Ascending aorta (tissue), 2 donors: ENCODE measurements at regions not wholly inside any gene's neighbourhood (a gene's known extent, or its start where the extent isn't known, plus 50 kb on each side); places are given as distances from the start of the nearest gene placed in this dataset.

ENCODE experiments used
- DNase-seq, 2 donors: peaks; one replicate each; pipeline ENCODE4 v3.0.0-alpha.2; 2019; ENCODE audit warnings: low spot score in 2 of 2
- H3K27ac ChIP-seq, 2 donors: fragments of 200-600 bp; sonication (generic); one replicate each; pipeline ENCODE4 v1.5.1; 2016 to 2017; ENCODE audit warnings: mild to moderate bottlenecking in 1 of 2
- H3K27me3 ChIP-seq: fragments of 200-600 bp; sonication (generic); one replicate; pipeline ENCODE4 v1.5.1; 2017
- H3K36me3 ChIP-seq, 2 donors: fragments of 200-600 bp; sonication (generic); one replicate each; pipeline ENCODE4 v1.5.1; 2016
- H3K4me1 ChIP-seq, 2 donors: fragments of 200-600 bp; sonication (generic); one replicate each; pipeline ENCODE4 v1.5.1; 2016 to 2017; ENCODE audit warnings: mild to moderate bottlenecking in 1 of 2
- H3K4me3 ChIP-seq, 2 donors: fragments of 200-600 bp; sonication (generic); one replicate each; pipeline ENCODE4 v1.5.1; 2016 to 2017; ENCODE audit warnings: mild to moderate bottlenecking in 1 of 2
- H3K9me3 ChIP-seq, 2 donors: fragments of 200-600 bp; sonication (generic); one replicate each; pipeline ENCODE4 v1.5.1; 2016
- intact Hi-C: fragments of 100-400 bp; cut with DNase I; formaldehyde crosslinking; loops from one replicate; pipeline ENCODE4 v1.15.1; 2023
- TF ChIP-seq, protein P1 (sequence below), 3 experiments: fragments of 200-600 bp in 2 of 3; fragments of 450-650 bp in 1 of 3; sonication (generic) in 2 of 3; IDR thresholded peaks; one replicate each; pipeline ENCODE4 v1.5.1; 2016 to 2019; ENCODE audit warnings: antibody characterized with exemption in 3 of 3, mild to moderate bottlenecking in 1 of 3, moderate library complexity in 1 of 3

DNA sequence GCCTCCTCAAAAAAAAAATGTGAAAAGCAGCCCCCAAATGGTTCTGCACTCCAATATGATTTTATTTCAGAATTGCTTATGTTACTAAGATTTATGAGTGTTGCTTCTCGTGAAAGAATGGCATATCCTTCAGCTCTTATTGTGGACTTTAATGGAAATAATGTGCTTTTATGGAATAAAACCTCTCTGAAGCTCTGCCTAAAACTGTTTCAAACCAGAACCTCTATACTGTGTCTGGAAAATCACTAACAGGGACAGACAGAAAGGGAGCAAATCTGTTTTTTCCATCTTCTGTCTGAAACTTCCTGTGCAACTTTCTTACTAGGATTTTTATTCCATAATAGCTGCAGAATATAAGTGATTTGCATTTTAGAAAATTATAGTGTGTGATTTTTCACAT, 493.1 kb downstream of the ANKRD50 start:
- H3K36me3 ChIP-seq = no peaks in the 10 kb centered on the region
- intact Hi-C loops = no loop called here
- no peaks in the 10 kb centered on the region for H3K27me3 ChIP-seq
- no peaks in the 10 kb centered on the region for H3K4me1 ChIP-seq
- no peak for DNase-seq
- H3K27ac ChIP-seq = no peak overlapping the region
- H3K4me3 ChIP-seq = no peak overlapping the region
- H3K9me3 ChIP-seq = no peaks in the 10 kb centered on the region
- TF ChIP-seq, protein P1, sequence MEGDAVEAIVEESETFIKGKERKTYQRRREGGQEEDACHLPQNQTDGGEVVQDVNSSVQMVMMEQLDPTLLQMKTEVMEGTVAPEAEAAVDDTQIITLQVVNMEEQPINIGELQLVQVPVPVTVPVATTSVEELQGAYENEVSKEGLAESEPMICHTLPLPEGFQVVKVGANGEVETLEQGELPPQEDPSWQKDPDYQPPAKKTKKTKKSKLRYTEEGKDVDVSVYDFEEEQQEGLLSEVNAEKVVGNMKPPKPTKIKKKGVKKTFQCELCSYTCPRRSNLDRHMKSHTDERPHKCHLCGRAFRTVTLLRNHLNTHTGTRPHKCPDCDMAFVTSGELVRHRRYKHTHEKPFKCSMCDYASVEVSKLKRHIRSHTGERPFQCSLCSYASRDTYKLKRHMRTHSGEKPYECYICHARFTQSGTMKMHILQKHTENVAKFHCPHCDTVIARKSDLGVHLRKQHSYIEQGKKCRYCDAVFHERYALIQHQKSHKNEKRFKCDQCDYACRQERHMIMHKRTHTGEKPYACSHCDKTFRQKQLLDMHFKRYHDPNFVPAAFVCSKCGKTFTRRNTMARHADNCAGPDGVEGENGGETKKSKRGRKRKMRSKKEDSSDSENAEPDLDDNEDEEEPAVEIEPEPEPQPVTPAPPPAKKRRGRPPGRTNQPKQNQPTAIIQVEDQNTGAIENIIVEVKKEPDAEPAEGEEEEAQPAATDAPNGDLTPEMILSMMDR (IDR thresholded peaks at IDR 0.05) = no peak

DNA sequence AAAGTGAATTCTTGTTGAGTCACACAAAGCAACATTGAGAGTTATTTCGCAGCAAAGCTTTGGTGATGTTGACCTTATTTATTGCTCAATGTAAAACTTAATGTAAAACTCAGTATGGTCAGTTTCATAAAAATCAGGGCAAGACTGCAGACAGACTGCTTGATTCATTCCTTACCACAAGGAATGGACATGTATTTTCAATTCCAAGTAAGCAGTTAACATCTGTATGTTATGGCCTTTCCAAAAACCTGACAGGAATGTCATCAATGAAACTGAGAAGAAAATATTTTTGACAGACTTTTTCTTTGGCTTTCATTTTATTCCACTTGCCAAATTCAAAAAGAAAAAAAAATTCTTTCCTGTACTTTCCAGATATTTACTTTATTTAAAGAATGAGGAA, 488.3 kb downstream of the ANKRD50 start:
- Histone ChIP-seq H3K9me3 (peaks cover 0 to 10% of the 10 kb centered on the region in 2 donors), H3K4me3 (no peak overlapping the region), H3K27ac (no peak overlapping the region), H3K36me3 (no peaks in the 10 kb centered on the region), H3K4me1 (no peaks in the 10 kb centered on the region), H3K27me3 (no peaks in the 10 kb centered on the region)
- DNase-seq = no peak
- intact Hi-C loops = no loop called here
- TF ChIP-seq, protein P1 (IDR thresholded peaks at IDR 0.05) = no peak

DNA sequence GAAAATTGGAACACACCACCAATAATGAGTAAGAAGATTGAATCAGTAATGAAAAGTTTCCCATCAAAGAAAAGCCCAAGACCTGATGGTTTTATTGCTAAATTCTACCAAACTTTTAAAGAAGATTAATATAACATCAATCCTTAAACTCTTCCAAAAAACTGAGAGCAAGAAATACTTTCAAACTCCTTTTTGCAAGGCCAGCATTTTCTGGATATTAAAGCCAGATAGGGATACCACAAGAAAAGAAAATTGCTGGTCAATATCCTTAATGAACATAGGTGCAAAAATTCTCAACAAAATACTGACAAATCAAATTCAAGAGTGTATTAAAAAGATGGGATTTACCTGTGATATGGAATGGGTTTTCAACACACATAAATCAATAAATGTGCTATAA, 484.6 kb downstream of the ANKRD50 start:
- DNase-seq = no peak
- H3K27ac ChIP-seq = no peak overlapping the region
- H3K9me3 ChIP-seq = peaks cover 0 to 10% of the 10 kb centered on the region in 2 donors
- TF ChIP-seq, protein P1 (IDR thresholded peaks at IDR 0.05) = no peak
- no peaks in the 10 kb centered on the region for H3K27me3 ChIP-seq
- intact Hi-C loops = no loop called here
- no peak overlapping the region for H3K4me3 ChIP-seq
- no peaks in the 10 kb centered on the region for H3K4me1 ChIP-seq
- no peaks in the 10 kb centered on the region for H3K36me3 ChIP-seq

DNA sequence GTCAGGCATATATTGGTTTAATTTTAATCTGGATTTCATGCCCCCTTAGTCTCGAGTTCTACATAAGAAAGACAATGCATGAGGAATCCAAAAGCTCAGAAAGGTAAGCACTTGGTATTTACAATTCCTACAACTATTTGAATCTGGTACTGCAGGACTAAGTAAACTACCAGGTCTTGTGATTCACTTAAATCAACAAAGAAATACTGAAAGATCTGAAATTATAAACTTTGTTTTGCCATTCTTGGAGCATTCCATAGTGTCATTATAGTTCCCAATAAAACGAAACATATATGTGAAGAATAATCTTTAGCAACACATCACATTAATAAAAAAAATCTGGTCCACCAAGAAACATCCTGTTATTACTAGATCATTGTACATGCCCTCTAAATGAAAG, 482.3 kb downstream of the ANKRD50 start:
- DNase-seq = no peak
- Histone ChIP-seq H3K4me1 (no peaks in the 10 kb centered on the region), H3K36me3 (no peaks in the 10 kb centered on the region), H3K4me3 (no peak overlapping the region), H3K27ac (no peak overlapping the region), H3K27me3 (no peaks in the 10 kb centered on the region), H3K9me3 (peaks cover 0 to 9% of the 10 kb centered on the region in 2 donors)
- intact Hi-C loops = no loop called here
- TF ChIP-seq, protein P1 (IDR thresholded peaks at IDR 0.05) = no peak

DNA sequence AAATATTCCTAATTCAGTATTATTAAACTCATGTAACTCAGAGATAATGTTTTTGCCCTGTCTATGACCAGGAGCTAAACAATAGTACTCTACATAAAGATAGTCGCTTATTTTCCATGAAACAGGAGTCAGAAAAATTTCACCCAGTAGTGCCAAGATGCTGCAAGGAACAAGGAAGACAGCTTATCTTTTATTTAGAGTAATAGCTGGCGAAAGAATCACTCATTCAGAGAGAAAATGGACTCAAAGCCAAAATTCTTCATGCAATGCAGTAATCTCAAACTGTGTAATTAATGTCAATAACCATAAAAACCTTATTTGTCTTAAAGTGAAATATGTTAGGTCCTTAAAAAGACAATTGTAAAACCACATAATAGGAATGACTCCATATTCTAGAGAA, 477.8 kb downstream of the ANKRD50 start:
- DNase-seq = no peak
- Histone ChIP-seq H3K4me3 (no peak overlapping the region), H3K9me3 (peaks cover 0 to under 1% of the 10 kb centered on the region in 2 donors), H3K4me1 (no peaks in the 10 kb centered on the region), H3K36me3 (no peaks in the 10 kb centered on the region), H3K27me3 (no peaks in the 10 kb centered on the region), H3K27ac (no peak overlapping the region)
- intact Hi-C loops = no loop called here
- TF ChIP-seq, protein P1 (IDR thresholded peaks at IDR 0.05) = no peak

DNA sequence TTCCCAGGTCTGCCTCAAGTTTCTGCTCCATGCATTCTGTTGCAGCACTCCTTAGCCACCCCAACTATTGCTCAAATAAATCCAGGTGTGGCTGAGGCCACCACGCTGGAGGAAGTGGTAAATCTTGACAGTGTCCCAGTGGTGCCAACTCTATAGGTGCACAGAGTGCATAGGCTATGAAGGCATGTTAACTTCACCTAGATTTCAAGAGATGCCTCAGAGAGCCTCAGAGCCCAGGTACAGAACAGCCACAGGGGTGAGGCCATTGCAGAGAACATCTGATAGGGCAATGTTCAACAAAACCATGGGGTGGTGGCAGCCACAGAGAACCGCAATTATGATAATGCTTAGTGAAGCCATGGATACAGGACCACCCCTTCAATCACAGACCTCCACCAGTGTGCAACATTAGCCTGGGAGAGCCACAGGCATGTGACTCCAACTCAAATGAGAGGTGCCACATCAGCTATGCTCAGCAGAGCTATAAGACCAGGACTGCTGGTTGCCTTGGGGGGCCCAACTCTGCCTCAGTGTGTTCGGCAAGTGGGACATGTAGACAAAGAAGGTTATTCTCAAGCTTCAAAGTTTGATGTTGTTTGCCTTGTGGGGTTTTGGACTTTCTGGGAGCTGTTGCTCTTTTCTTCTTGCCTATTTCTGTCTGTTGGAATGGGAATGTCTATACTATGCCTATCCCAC, 468.7 kb downstream of the ANKRD50 start:
- H3K27ac ChIP-seq = no peak overlapping the region
- no peaks in the 10 kb centered on the region for H3K36me3 ChIP-seq
- H3K4me3 ChIP-seq = no peak overlapping the region
- intact Hi-C loops = no loop called here
- TF ChIP-seq, protein P1 (IDR thresholded peaks at IDR 0.05) = no peak
- H3K27me3 ChIP-seq = no peaks in the 10 kb centered on the region
- H3K4me1 ChIP-seq = no peaks in the 10 kb centered on the region
- peaks cover 0 to 10% of the 10 kb centered on the region in 2 donors for H3K9me3 ChIP-seq
- no peak for DNase-seq
